ENCODE measurements at regions not wholly inside any gene's neighbourhood (a gene's known extent, or its start where the extent isn't known, plus 50 kb on each side); places are given as distances from the start of the nearest gene placed in this dataset.

- Histone ChIP-seq H4K8ac (ENCODE audit: low read depth, low read length) (no peak overlapping the region), H3K23ac (ENCODE audit: low read length) (no peak overlapping the region), H3K79me2 (ENCODE audit: control insufficient read depth, insufficient read depth, low read length) (no peaks in the 10 kb centered on the region), H3K36me3 (ENCODE audit: control insufficient read depth, insufficient read depth, low read length) (no peaks in the 10 kb centered on the region), H2BK120ac (ENCODE audit: low read depth, low read length) (no peak overlapping the region), H4K5ac (ENCODE audit: low read length) (no peak overlapping the region), H3K27me3 (ENCODE audit: insufficient read depth, low read length, poor library complexity) (no peaks in the 10 kb centered on the region), H3K56ac (ENCODE audit: low read length) (no peak overlapping the region), H2BK5ac (ENCODE audit: low read length) (no peak overlapping the region), H3K27ac (ENCODE audit: low read depth, low read length) (no peak overlapping the region), H2BK15ac (replicated peaks; ENCODE audit: low read depth) (no peak overlapping the region), H3K79me1 (ENCODE audit: low read length) (no peaks in the 10 kb centered on the region), H2AK5ac (ENCODE audit: low read length) (no peak overlapping the region), H3K18ac (ENCODE audit: low read length) (no peak overlapping the region), H3K9ac (ENCODE audit: low read length) (no peak overlapping the region), H3K4me1 (ENCODE audit: control insufficient read depth, low read depth, low read length) (no peaks in the 10 kb centered on the region), H3K4ac (ENCODE audit: low read depth, low read length) (no peak overlapping the region), H3K4me2 (ENCODE audit: low read length) (no peak overlapping the region), H3K4me3 (ENCODE audit: low read length) (no peak overlapping the region)
- WGBS (ENCODE audit: extremely low coverage, insufficient coverage, low lambda C conversion rate), result no CpG with 5 or more reads among the region's 1 CpG
- no peak for DNase-seq
Measured at GRCh38 chr21:24832961-24833360, 774.3 kb downstream of the MRPL39 start.

GRCh38 chr21:24829397-24829796, 777.9 kb downstream of the MRPL39 start:
- H2BK120ac ChIP-seq (ENCODE audit: low read depth, low read length), result no peak overlapping the region
- H2AK5ac ChIP-seq (ENCODE audit: low read length), result no peak overlapping the region
- no peak overlapping the region for H3K27ac ChIP-seq (ENCODE audit: low read depth, low read length)
- no CpG with 5 or more reads among the region's 1 CpG for WGBS (ENCODE audit: extremely low coverage, insufficient coverage, low lambda C conversion rate)
- no peak overlapping the region for H3K4me2 ChIP-seq (ENCODE audit: low read length)
- no peaks in the 10 kb centered on the region for H3K27me3 ChIP-seq (ENCODE audit: insufficient read depth, low read length, poor library complexity)
- H4K8ac ChIP-seq (ENCODE audit: low read depth, low read length), result no peak overlapping the region
- no peak overlapping the region for H3K9ac ChIP-seq (ENCODE audit: low read length)
- no peak overlapping the region for H3K4ac ChIP-seq (ENCODE audit: low read depth, low read length)
- H3K4me3 ChIP-seq (ENCODE audit: low read length), result no peak overlapping the region
- H3K4me1 ChIP-seq (ENCODE audit: control insufficient read depth, low read depth, low read length), result no peaks in the 10 kb centered on the region
- no peak overlapping the region for H2BK5ac ChIP-seq (ENCODE audit: low read length)
- no peak overlapping the region for H2BK15ac ChIP-seq (replicated peaks; ENCODE audit: low read depth)
- no peak overlapping the region for H3K56ac ChIP-seq (ENCODE audit: low read length)
- no peaks in the 10 kb centered on the region for H3K36me3 ChIP-seq (ENCODE audit: control insufficient read depth, insufficient read depth, low read length)
- H3K18ac ChIP-seq (ENCODE audit: low read length), result no peak overlapping the region
- H3K79me2 ChIP-seq (ENCODE audit: control insufficient read depth, insufficient read depth, low read length), result no peaks in the 10 kb centered on the region
- no peaks in the 10 kb centered on the region for H3K79me1 ChIP-seq (ENCODE audit: low read length)
- no peak overlapping the region for H3K23ac ChIP-seq (ENCODE audit: low read length)
- H4K5ac ChIP-seq (ENCODE audit: low read length), result no peak overlapping the region
- peak; percentile 75 for DNase-seq

DNA sequence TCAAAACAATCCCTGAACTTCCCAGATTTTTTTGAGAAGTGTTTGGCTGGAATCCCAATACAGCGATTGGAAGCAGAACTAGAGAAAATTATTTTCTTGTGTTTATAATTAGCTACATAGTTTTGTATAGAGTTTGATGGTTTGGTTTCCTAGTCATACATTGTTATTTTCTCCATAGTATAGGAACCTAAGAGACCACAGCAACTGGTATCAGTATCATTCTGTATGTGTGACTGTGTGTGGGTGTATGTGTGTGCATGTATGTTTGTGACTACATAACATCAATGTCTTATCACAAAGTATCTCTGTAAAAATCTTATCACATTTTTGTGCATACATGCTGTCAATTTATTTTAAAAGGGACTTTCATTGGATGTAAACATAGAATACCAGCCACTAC, 780.5 kb downstream of the MRPL39 start:
- H3K36me3 ChIP-seq (ENCODE audit: control insufficient read depth, insufficient read depth, low read length), result no peaks in the 10 kb centered on the region
- H3K9ac ChIP-seq (ENCODE audit: low read length), result no peak overlapping the region
- no peak overlapping the region for H3K56ac ChIP-seq (ENCODE audit: low read length)
- H3K4me1 ChIP-seq (ENCODE audit: control insufficient read depth, low read depth, low read length), result no peaks in the 10 kb centered on the region
- H3K23ac ChIP-seq (ENCODE audit: low read length), result no peak overlapping the region
- H2BK120ac ChIP-seq (ENCODE audit: low read depth, low read length), result no peak overlapping the region
- no peak overlapping the region for H2AK5ac ChIP-seq (ENCODE audit: low read length)
- H2BK5ac ChIP-seq (ENCODE audit: low read length), result no peak overlapping the region
- H3K4ac ChIP-seq (ENCODE audit: low read depth, low read length), result no peak overlapping the region
- H2BK15ac ChIP-seq (replicated peaks; ENCODE audit: low read depth), result no peak overlapping the region
- H3K27ac ChIP-seq (ENCODE audit: low read depth, low read length), result no peak overlapping the region
- no peak overlapping the region for H4K5ac ChIP-seq (ENCODE audit: low read length)
- no peaks in the 10 kb centered on the region for H3K79me1 ChIP-seq (ENCODE audit: low read length)
- WGBS (ENCODE audit: extremely low coverage, insufficient coverage, low lambda C conversion rate), result no CpG with 5 or more reads among the region's 1 CpG
- no peaks in the 10 kb centered on the region for H3K79me2 ChIP-seq (ENCODE audit: control insufficient read depth, insufficient read depth, low read length)
- no peak overlapping the region for H4K8ac ChIP-seq (ENCODE audit: low read depth, low read length)
- no peaks in the 10 kb centered on the region for H3K27me3 ChIP-seq (ENCODE audit: insufficient read depth, low read length, poor library complexity)
- H3K4me2 ChIP-seq (ENCODE audit: low read length), result no peak overlapping the region
- H3K4me3 ChIP-seq (ENCODE audit: low read length), result no peak overlapping the region
- no peak overlapping the region for H3K18ac ChIP-seq (ENCODE audit: low read length)
- no peak for DNase-seq

DNA sequence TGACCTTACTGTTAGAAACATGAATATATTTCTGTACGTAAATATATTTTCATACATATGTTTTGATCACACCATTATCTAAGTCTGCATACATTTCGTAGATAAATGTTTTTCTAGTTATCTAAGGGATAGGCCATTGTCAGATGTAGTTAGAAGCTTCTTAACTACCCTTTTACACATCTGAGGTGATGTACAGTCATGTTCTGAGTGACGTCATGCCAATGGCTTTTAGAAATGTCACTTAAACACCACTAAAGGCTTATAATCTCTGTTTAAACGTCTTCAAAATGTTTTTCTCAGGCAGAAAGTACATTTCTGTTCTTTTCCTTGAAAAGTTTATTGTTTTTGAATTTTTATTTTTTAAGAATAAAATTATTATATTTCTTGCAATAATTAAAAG, 781.9 kb downstream of the MRPL39 start:
- no peak overlapping the region for H3K4me2 ChIP-seq (ENCODE audit: low read length)

GRCh38 chr21:24824209-24824608, 783.1 kb downstream of the MRPL39 start:
- H2BK15ac ChIP-seq (replicated peaks; ENCODE audit: low read depth), result no peak overlapping the region
- H4K5ac ChIP-seq (ENCODE audit: low read length), result no peak overlapping the region
- no peaks in the 10 kb centered on the region for H3K27me3 ChIP-seq (ENCODE audit: insufficient read depth, low read length, poor library complexity)
- no peak overlapping the region for H3K27ac ChIP-seq (ENCODE audit: low read depth, low read length)
- no peak overlapping the region for H3K4me3 ChIP-seq (ENCODE audit: low read length)
- no peak overlapping the region for H4K8ac ChIP-seq (ENCODE audit: low read depth, low read length)
- H3K4ac ChIP-seq (ENCODE audit: low read depth, low read length), result no peak overlapping the region
- no peak overlapping the region for H3K56ac ChIP-seq (ENCODE audit: low read length)
- H3K79me1 ChIP-seq (ENCODE audit: low read length), result no peaks in the 10 kb centered on the region
- H3K79me2 ChIP-seq (ENCODE audit: control insufficient read depth, insufficient read depth, low read length), result no peaks in the 10 kb centered on the region
- no peak overlapping the region for H2BK120ac ChIP-seq (ENCODE audit: low read depth, low read length)
- no peak overlapping the region for H3K9ac ChIP-seq (ENCODE audit: low read length)
- no peak overlapping the region for H3K4me2 ChIP-seq (ENCODE audit: low read length)
- no peak for DNase-seq
- H2AK5ac ChIP-seq (ENCODE audit: low read length), result no peak overlapping the region
- H3K18ac ChIP-seq (ENCODE audit: low read length), result no peak overlapping the region
- H2BK5ac ChIP-seq (ENCODE audit: low read length), result no peak overlapping the region
- no peaks in the 10 kb centered on the region for H3K36me3 ChIP-seq (ENCODE audit: control insufficient read depth, insufficient read depth, low read length)
- H3K23ac ChIP-seq (ENCODE audit: low read length), result no peak overlapping the region
- WGBS (ENCODE audit: extremely low coverage, insufficient coverage, low lambda C conversion rate), result no CpG with 5 or more reads among the region's 4 CpGs
- no peaks in the 10 kb centered on the region for H3K4me1 ChIP-seq (ENCODE audit: control insufficient read depth, low read depth, low read length)

More for the DNA sequence above, 781.9 kb downstream of the MRPL39 start:
- Histone ChIP-seq H3K79me1 (ENCODE audit: low read length) (no peaks in the 10 kb centered on the region), H3K36me3 (ENCODE audit: control insufficient read depth, insufficient read depth, low read length) (no peaks in the 10 kb centered on the region), H2AK5ac (ENCODE audit: low read length) (no peak overlapping the region), H2BK120ac (ENCODE audit: low read depth, low read length) (no peak overlapping the region), H2BK15ac (replicated peaks; ENCODE audit: low read depth) (no peak overlapping the region), H3K4me1 (ENCODE audit: control insufficient read depth, low read depth, low read length) (no peaks in the 10 kb centered on the region), H3K27ac (ENCODE audit: low read depth, low read length) (no peak overlapping the region), H3K18ac (ENCODE audit: low read length) (no peak overlapping the region), H3K27me3 (ENCODE audit: insufficient read depth, low read length, poor library complexity) (no peaks in the 10 kb centered on the region), H4K8ac (ENCODE audit: low read depth, low read length) (no peak overlapping the region), H3K23ac (ENCODE audit: low read length) (no peak overlapping the region), H3K4ac (ENCODE audit: low read depth, low read length) (no peak overlapping the region), H3K79me2 (ENCODE audit: control insufficient read depth, insufficient read depth, low read length) (no peaks in the 10 kb centered on the region), H3K4me3 (ENCODE audit: low read length) (no peak overlapping the region), H4K5ac (ENCODE audit: low read length) (no peak overlapping the region), H3K56ac (ENCODE audit: low read length) (no peak overlapping the region), H2BK5ac (ENCODE audit: low read length) (no peak overlapping the region), H3K9ac (ENCODE audit: low read length) (no peak overlapping the region)
- DNase-seq, result no peak
- no CpG with 5 or more reads among the region's 4 CpGs for WGBS (ENCODE audit: extremely low coverage, insufficient coverage, low lambda C conversion rate)

DNA sequence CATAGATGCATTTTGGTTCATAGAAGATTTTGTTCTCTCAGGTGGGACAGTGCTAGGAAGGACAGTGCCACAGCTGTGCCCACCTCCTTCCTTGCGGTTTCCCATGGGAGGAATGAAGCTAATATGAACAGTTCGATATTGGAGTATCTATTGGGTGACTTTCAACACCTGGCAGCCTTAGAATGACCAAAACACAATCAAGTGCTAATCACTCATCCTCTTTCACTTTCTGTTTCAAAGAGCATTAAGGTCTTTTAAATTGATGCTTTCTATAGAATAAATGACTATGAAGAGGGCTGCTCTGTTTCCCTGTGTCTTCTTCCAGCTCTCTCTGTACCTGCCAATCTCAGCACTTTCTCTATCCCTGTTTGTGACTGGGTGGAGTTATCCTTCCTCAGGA, 784.0 kb downstream of the MRPL39 start:
- no peak overlapping the region for H4K8ac ChIP-seq (ENCODE audit: low read depth, low read length)
- H3K56ac ChIP-seq (ENCODE audit: low read length), result no peak overlapping the region
- no peak overlapping the region for H3K4ac ChIP-seq (ENCODE audit: low read depth, low read length)
- H3K23ac ChIP-seq (ENCODE audit: low read length), result no peak overlapping the region
- H2AK5ac ChIP-seq (ENCODE audit: low read length), result no peak overlapping the region
- H4K5ac ChIP-seq (ENCODE audit: low read length), result no peak overlapping the region
- no peaks in the 10 kb centered on the region for H3K4me1 ChIP-seq (ENCODE audit: control insufficient read depth, low read depth, low read length)
- no peak overlapping the region for H3K9ac ChIP-seq (ENCODE audit: low read length)
- no peak overlapping the region for H3K27ac ChIP-seq (ENCODE audit: low read depth, low read length)
- H3K18ac ChIP-seq (ENCODE audit: low read length), result no peak overlapping the region
- no peak overlapping the region for H3K4me3 ChIP-seq (ENCODE audit: low read length)
- H2BK15ac ChIP-seq (replicated peaks; ENCODE audit: low read depth), result no peak overlapping the region
- H3K27me3 ChIP-seq (ENCODE audit: insufficient read depth, low read length, poor library complexity), result no peaks in the 10 kb centered on the region
- no CpG with 5 or more reads among the region's 2 CpGs for WGBS (ENCODE audit: extremely low coverage, insufficient coverage, low lambda C conversion rate)
- no peak for DNase-seq
- H3K79me2 ChIP-seq (ENCODE audit: control insufficient read depth, insufficient read depth, low read length), result no peaks in the 10 kb centered on the region
- H3K36me3 ChIP-seq (ENCODE audit: control insufficient read depth, insufficient read depth, low read length), result no peaks in the 10 kb centered on the region
- no peak overlapping the region for H2BK5ac ChIP-seq (ENCODE audit: low read length)
- no peak overlapping the region for H3K4me2 ChIP-seq (ENCODE audit: low read length)
- no peaks in the 10 kb centered on the region for H3K79me1 ChIP-seq (ENCODE audit: low read length)
- no peak overlapping the region for H2BK120ac ChIP-seq (ENCODE audit: low read depth, low read length)
